ENCODE measurements at regions not wholly inside any gene's neighbourhood (a gene's known extent, or its start where the extent isn't known, plus 50 kb on each side); places are given as distances from the start of the nearest gene placed in this dataset.

GRCh38 chr12:64976131-64976530 lies 145.0 kb downstream of the WIF1 start:
- Histone ChIP-seq H3K79me2 (ENCODE audit: insufficient read depth, low read length) (no peaks in the 10 kb centered on the region), H2BK5ac (ENCODE audit: insufficient read length, low read length) (no peak overlapping the region), H2BK15ac (ENCODE audit: low read depth, low read length) (no peak overlapping the region), H3K9me3 (ENCODE audit: control insufficient read depth, low read depth, low read length) (no peaks in the 10 kb centered on the region), H4K5ac (ENCODE audit: insufficient read length, low read depth, low read length) (no peak overlapping the region), H3K27me3 (ENCODE audit: insufficient read depth, low read length) (no peaks in the 10 kb centered on the region), H2AK5ac (ENCODE audit: insufficient read length, low read length) (peak overlapping the region; percentile 75), H4K8ac (replicated peaks; ENCODE audit: insufficient read length, low read depth, low read length) (no peak overlapping the region), H3K56ac (ENCODE audit: insufficient read length, low read depth, low read length) (no peak overlapping the region), H3K14ac (ENCODE audit: insufficient read depth, low read length) (no peak overlapping the region), H3K18ac (ENCODE audit: insufficient read length, low read depth, low read length) (no peak overlapping the region), H3K27ac (ENCODE audit: insufficient read length, low read depth, low read length) (no peak overlapping the region), H2BK120ac (ENCODE audit: low read depth, low read length, poor library complexity, severe bottlenecking) (no peak overlapping the region), H2AFZ (ENCODE audit: low read length) (no peak overlapping the region), H2BK20ac (ENCODE audit: low read depth, low read length, poor library complexity, severe bottlenecking) (no peak overlapping the region), H3K79me1 (ENCODE audit: insufficient read depth, low read depth, low read length, poor library complexity, severe bottlenecking) (no peaks in the 10 kb centered on the region), H3K23me2 (ENCODE audit: insufficient read length, low read depth, low read length, poor library complexity, severe bottlenecking) (no peaks in the 10 kb centered on the region), H3K4me1 (ENCODE audit: insufficient read depth, low read length) (no peaks in the 10 kb centered on the region), H2BK12ac (ENCODE audit: insufficient read length, low read depth, low read length) (no peak overlapping the region), H3K4ac (ENCODE audit: low read depth, low read length) (no peak overlapping the region), H3K9ac (ENCODE audit: extremely low read depth, insufficient read length, low read length) (no peak overlapping the region), H3K23ac (ENCODE audit: insufficient read length, low read depth, low read length) (no peak overlapping the region), H4K91ac (ENCODE audit: insufficient read length, low read depth, low read length) (no peak overlapping the region), H3T11ph (ENCODE audit: low read length) (no peak overlapping the region), H3K4me2 (ENCODE audit: insufficient read depth, insufficient read length, low read length) (no peak overlapping the region), H4K20me1 (ENCODE audit: control insufficient read depth, insufficient read depth, insufficient read length) (no peaks in the 10 kb centered on the region)
- Mint-ChIP-seq H3K4me1 (no peaks in the 10 kb centered on the region; a peak in 1 of 4 replicates), H3K27me3 (ENCODE audit: low read depth) (no peaks in the 10 kb centered on the region), H3K9me3 (peaks cover 18 to 35% of the 10 kb centered on the region in 2 experiments), H3K27ac (no peak overlapping the region), H3K4me3 (no peak overlapping the region), H3K36me3 (ENCODE audit: insufficient read depth in 1 of 3, low read depth in 3 of 3) (peaks cover 22 to 25% (median 24%) of the 10 kb centered on the region in 3 experiments)
- DNase-seq: no peak
- TF ChIP-seq, protein P1, sequence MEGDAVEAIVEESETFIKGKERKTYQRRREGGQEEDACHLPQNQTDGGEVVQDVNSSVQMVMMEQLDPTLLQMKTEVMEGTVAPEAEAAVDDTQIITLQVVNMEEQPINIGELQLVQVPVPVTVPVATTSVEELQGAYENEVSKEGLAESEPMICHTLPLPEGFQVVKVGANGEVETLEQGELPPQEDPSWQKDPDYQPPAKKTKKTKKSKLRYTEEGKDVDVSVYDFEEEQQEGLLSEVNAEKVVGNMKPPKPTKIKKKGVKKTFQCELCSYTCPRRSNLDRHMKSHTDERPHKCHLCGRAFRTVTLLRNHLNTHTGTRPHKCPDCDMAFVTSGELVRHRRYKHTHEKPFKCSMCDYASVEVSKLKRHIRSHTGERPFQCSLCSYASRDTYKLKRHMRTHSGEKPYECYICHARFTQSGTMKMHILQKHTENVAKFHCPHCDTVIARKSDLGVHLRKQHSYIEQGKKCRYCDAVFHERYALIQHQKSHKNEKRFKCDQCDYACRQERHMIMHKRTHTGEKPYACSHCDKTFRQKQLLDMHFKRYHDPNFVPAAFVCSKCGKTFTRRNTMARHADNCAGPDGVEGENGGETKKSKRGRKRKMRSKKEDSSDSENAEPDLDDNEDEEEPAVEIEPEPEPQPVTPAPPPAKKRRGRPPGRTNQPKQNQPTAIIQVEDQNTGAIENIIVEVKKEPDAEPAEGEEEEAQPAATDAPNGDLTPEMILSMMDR (conservative IDR thresholded peaks at IDR 0.05): no peak
